ENCODE measurements at regions not wholly inside any gene's neighbourhood (a gene's known extent, or its start where the extent isn't known, plus 50 kb on each side); places are given as distances from the start of the nearest gene placed in this dataset.

DNA sequence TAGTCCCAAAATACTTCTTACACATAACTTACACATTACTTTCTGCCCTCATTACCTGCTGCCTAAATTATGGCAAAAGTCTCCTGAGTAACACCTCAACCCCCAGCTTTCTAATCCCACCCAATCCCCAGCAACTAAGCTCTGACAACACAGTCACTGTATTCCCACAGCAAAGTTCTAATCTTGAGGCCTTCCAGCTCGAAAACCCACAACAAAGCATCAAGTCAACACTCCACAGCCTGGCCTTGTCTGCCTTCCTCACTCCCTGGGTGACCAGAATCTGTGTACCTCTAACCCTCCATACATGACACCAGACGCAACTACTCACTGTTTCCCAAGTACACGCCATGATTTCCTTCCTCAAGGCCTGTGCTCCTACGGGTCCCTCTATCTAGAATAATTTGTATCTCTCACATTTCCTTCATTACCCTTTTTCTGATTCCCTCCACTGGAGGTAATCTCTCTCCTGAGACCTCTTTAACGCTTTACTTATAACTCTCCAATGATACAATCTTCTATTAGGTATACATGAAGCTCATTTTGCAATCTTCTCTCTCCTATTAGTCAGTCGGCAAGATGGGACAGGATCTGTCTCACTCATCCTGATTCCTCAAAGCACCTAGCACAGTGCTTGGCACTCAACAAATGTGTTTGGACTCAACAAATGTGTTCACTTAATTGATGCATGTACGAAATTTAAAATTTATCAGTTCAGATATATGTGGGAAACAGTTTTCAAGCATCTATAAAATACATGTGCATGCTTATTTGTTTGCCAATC lies 87.6 kb upstream of the DOCK9 start:
- TF ChIP-seq, protein P1, sequence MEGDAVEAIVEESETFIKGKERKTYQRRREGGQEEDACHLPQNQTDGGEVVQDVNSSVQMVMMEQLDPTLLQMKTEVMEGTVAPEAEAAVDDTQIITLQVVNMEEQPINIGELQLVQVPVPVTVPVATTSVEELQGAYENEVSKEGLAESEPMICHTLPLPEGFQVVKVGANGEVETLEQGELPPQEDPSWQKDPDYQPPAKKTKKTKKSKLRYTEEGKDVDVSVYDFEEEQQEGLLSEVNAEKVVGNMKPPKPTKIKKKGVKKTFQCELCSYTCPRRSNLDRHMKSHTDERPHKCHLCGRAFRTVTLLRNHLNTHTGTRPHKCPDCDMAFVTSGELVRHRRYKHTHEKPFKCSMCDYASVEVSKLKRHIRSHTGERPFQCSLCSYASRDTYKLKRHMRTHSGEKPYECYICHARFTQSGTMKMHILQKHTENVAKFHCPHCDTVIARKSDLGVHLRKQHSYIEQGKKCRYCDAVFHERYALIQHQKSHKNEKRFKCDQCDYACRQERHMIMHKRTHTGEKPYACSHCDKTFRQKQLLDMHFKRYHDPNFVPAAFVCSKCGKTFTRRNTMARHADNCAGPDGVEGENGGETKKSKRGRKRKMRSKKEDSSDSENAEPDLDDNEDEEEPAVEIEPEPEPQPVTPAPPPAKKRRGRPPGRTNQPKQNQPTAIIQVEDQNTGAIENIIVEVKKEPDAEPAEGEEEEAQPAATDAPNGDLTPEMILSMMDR (IDR thresholded peaks at IDR 0.05 in 4 of 5, conservative IDR thresholded peaks at IDR 0.05 in 1 of 5) = no peak
- TF ChIP-seq POLR2A (IDR thresholded peaks at IDR 0.05) = no peak

All from gastrocnemius medialis (tissue), 4 donors.